Omental fat pad (tissue), 3 donors: ENCODE measurements at regions not wholly inside any gene's neighbourhood (a gene's known extent, or its start where the extent isn't known, plus 50 kb on each side); places are given as distances from the start of the nearest gene placed in this dataset.
"Not testable (repeated sequence)": the region's sequence is repeated elsewhere in the genome, so short reads cannot be mapped to it uniquely, and the experiment has no call there.

ENCODE experiments used
- ATAC-seq: fragments of 150-250 bp; one replicate; pipeline ENCODE4 v1.9.1; 2016; ENCODE audit warnings: mild to moderate bottlenecking, moderate library complexity; ENCODE audit not compliant: low FRiP score
- DNase-seq: peaks from one replicate; pipeline ENCODE4 v3.0.0-alpha.2; 2019; ENCODE audit warnings: low spot score
- TF ChIP-seq, protein P1 (sequence below), 3 donors: fragments of 450-650 bp; IDR thresholded peaks; one replicate each; pipeline ENCODE4 v1.5.1; 2016 to 2017; ENCODE audit warnings: antibody characterized with exemption in 3 of 3, mild to moderate bottlenecking in 3 of 3, moderate library complexity in 2 of 3

DNA sequence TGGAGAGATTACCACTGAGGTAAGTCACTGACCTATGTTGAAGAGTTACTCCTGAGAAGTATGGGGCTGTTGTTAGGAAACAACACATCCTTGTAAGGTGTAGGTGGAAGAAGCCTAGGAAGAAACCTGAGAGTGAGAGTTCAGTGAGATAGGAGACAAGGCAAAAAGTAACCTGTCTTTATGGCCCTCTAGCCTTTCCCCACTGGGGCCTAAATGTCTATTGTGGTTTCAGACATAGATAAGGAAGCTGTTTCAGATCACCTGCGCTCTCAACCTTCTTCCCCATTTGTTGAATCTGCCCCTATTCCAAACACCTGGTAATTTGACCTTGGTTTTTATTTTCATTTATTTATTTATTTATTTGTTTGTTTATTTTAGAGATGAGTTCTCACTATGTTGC, 397.1 kb upstream of the RORB start:
- TF ChIP-seq, protein P1, sequence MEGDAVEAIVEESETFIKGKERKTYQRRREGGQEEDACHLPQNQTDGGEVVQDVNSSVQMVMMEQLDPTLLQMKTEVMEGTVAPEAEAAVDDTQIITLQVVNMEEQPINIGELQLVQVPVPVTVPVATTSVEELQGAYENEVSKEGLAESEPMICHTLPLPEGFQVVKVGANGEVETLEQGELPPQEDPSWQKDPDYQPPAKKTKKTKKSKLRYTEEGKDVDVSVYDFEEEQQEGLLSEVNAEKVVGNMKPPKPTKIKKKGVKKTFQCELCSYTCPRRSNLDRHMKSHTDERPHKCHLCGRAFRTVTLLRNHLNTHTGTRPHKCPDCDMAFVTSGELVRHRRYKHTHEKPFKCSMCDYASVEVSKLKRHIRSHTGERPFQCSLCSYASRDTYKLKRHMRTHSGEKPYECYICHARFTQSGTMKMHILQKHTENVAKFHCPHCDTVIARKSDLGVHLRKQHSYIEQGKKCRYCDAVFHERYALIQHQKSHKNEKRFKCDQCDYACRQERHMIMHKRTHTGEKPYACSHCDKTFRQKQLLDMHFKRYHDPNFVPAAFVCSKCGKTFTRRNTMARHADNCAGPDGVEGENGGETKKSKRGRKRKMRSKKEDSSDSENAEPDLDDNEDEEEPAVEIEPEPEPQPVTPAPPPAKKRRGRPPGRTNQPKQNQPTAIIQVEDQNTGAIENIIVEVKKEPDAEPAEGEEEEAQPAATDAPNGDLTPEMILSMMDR (IDR thresholded peaks at IDR 0.05), result no peak
- DNase-seq, result no peak
- ATAC-seq, result no peak

DNA sequence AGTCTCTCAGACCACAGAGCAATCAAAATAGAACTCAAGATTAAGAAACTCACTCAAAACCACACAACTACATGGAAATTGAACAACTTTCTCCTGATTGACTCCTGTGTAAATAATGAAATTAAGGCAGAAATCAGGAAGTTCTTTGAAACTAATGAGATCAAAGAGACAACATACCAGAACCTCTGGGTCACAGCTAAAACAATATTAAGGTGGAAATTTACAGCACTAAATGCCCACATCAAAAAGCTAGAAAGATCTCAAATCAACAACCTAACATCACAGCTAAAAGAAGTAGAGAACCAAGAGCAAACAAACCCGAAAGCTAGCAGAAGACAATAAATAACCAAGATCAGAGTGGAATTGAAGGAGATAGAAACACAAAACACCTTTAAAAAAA, 395.0 kb upstream of the RORB start:
- not testable (repeated sequence) for DNase-seq, ATAC-seq

DNA sequence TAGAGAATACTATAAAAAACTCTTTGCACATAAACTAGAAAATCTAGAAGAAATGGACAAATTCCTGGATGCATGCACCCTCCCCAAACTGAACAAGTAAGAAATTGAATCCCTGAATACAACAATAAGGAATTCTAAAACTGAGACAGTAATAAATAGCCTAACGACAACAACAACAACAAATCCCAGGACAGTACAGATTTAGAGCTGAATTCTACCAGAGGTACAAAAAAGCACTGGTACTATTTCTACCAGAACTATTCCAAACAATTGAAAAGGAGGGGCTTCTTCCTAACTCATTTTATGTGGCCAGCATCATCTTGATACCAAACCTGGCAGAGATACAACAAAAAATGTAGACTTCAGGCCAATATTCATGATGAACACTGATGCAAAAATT, 394.4 kb upstream of the RORB start:
- no peak for ATAC-seq
- no peak for DNase-seq
- TF ChIP-seq, protein P1 (IDR thresholded peaks at IDR 0.05), result no peak

DNA sequence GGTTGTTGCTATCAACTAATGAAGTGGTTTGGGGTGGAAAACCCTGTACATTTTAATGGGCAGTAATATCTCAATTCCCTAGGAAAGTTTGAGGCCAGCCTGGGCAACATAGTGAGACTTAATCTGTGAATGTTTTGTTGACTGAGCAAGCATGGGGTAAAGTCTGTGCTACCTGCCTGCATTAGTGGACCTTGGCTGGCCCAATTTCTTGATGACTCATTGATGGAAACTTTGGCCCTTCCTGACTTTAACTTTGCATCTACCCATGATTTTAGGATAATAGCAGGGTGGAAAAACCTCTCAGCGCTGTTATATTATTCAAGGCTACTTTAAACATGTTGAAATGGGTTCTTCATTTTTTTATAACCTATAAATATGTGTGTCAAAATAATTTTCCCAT, 389.4 kb upstream of the RORB start:
- DNase-seq, result no peak
- no peak for ATAC-seq
- TF ChIP-seq, protein P1 (IDR thresholded peaks at IDR 0.05), result no peak

DNA sequence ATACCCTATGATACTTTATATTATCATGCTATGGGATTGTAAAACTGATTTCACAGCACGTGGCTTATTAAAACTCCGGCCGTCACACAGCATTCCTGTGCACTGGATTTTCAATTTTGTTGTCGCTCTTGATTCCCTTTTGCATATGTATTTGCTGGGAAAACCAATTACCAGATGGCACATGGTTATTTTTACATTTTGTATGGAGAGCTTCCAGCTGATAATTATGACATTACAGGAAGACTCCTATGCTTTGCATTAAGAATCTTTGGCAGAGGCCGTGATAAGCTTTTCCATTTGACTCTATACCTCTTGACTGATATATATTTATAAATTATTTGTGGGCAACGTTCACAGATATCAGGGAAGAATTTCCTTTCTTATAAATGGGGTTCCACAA, 381.2 kb upstream of the RORB start:
- TF ChIP-seq, protein P1 (IDR thresholded peaks at IDR 0.05), result no peak
- no peak for ATAC-seq
- no peak for DNase-seq

DNA sequence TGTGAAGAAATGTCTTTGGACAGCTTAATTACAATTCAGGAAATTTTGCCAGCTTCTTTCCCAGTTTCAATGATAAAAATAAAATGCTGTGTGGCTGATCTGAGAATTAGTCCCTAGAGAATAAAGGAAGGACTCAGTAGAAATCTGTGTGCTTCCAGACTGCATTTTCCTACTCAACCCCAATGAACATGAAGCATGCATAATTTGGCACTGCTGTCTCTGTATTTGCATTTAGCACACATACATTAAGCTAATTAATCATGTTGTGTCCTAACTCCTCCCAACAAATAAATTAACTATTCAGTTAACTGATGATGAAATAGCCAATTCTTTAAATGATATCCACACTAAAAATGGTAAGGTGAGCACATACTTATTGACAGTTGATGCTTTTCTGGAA, 380.0 kb upstream of the RORB start:
- DNase-seq, result no peak
- no peak for ATAC-seq
- TF ChIP-seq, protein P1 (IDR thresholded peaks at IDR 0.05), result no peak

DNA sequence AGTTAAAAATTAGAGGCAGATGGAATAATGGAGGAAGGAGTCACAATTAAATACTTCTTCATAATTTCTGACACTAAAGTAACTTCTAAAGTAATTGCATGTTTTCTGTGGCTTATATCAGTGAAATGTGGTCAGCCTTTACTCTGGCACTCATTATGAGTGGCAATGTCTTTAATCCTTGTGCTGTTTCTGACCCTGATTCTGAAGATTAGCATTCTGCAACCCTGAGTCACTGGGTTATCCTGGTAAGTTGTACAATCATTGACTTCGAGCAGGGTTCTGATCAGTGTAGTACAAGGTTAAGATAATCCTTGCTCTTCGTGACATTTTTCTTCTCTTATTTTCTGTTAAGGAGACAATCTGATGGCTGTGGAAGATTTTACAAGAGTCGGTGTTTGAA, 379.4 kb upstream of the RORB start:
- TF ChIP-seq, protein P1 (IDR thresholded peaks at IDR 0.05), result no peak
- no peak for DNase-seq
- ATAC-seq, result no peak

DNA sequence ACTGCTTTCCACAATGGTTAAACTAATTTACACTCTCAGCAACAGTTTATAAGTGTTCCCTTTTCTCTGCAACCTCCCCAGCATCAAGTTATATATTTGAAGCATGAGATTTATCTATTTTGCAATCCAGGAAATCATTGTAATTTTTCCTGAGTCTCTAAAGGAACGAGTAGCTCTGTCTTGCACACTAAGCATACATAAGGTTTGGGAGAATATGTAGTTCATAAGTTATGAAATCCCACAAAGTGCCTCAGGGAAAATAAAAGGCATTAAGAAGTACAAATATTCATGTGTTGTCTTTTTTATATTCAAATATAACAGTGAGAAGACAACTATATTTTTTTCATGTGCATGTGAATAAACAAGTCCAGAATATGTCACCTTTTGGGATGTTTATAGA, 377.1 kb upstream of the RORB start:
- TF ChIP-seq, protein P1 (IDR thresholded peaks at IDR 0.05), result no peak
- DNase-seq, result no peak
- ATAC-seq, result no peak
